T-cell (primary cell): ENCODE measurements at regions not wholly inside any gene's neighbourhood (a gene's known extent, or its start where the extent isn't known, plus 50 kb on each side); places are given as distances from the start of the nearest gene placed in this dataset.

ENCODE experiments used
- ATAC-seq, 4 experiments: fragments of 200-7000 bp in 3 of 4; fragments of 150-1000 bp in 1 of 4; cut with Tn5 transposase; replicated peaks in 1 of 4; 1 replicate in 3 of 4; 2 replicates in 1 of 4; pipeline ENCODE4 v1.10.0; 2021; ENCODE audit warnings: moderate library complexity in 3 of 4, mild to moderate bottlenecking in 2 of 4, moderate number of reproducible peaks in 1 of 4
- CTCF ChIA-PET, 2 donors: fragments of 300-600 bp; sonication (Branson Sonifier 250); formaldehyde crosslinking; loops; one replicate each; lab custom pipeline; 2022; ENCODE audit warnings: antibody characterized with exemption in 2 of 2; lab: Charles Lee
- POLR2A ChIA-PET, 2 donors: fragments of 300-600 bp; sonication (Branson Sonifier 250); formaldehyde crosslinking; loops; one replicate each; lab custom pipeline; 2022; ENCODE audit warnings: antibody characterized with exemption in 2 of 2; lab: Charles Lee
- DNase-seq, 35 experiments: peaks; one replicate each; pipeline versions ENCODE4 v3.0.0 to v3.0.0-alpha.2; 2013 to 2023
- H3K27ac ChIP-seq: one replicate; pipeline ENCODE4 v1.5.1; 2013; ENCODE audit warnings: low read length
- H3K27me3 ChIP-seq, 2 experiments: replicated peaks in 1 of 2; 1 replicate in 1 of 2; 2 replicates in 1 of 2; pipeline versions ENCODE4 v1.6.1 to v1.7.0; 2013; ENCODE audit warnings: low read length in 1 of 2, mixed read lengths in 1 of 2; ENCODE audit not compliant: control insufficient read depth in 2 of 2, insufficient read depth in 2 of 2; ENCODE audit errors: extremely low read depth in 1 of 2
- H3K36me3 ChIP-seq, 2 donors: 1 replicate in 1 of 2; 2 replicates in 1 of 2; pipeline versions ENCODE4 v1.6.1 to v1.7.0; 2013; ENCODE audit warnings: low read length in 1 of 2; ENCODE audit not compliant: control insufficient read depth in 2 of 2, insufficient read depth in 1 of 2; ENCODE audit errors: extremely low read depth in 1 of 2
- H3K4me1 ChIP-seq, 2 experiments: 1 replicate in 1 of 2; 2 replicates in 1 of 2; pipeline versions ENCODE4 v1.6.1 to v1.7.0; 2013; ENCODE audit warnings: low read length in 2 of 2, mixed read lengths in 1 of 2; ENCODE audit not compliant: insufficient read depth in 2 of 2, control insufficient read depth in 1 of 2; ENCODE audit errors: extremely low read depth in 1 of 2
- H3K4me3 ChIP-seq, 2 donors: 1 replicate in 1 of 2; 2 replicates in 1 of 2; pipeline versions ENCODE4 v1.5.1 to v1.7.0; 2013; ENCODE audit warnings: mild to moderate bottlenecking in 2 of 2, low read length in 1 of 2, moderate library complexity in 1 of 2; ENCODE audit not compliant: control insufficient read depth in 1 of 2; ENCODE audit errors: extremely low read depth in 1 of 2
- H3K9me3 ChIP-seq: 2 replicates; pipeline ENCODE4 v1.7.0; 2013
- H3K27ac Mint-ChIP-seq, 2 donors: one replicate each; pipeline ENCODE4 v1.8.0; 2020 to 2021; ENCODE audit warnings: mild to moderate bottlenecking in 2 of 2, mixed read lengths in 2 of 2
- H3K27me3 Mint-ChIP-seq, 2 donors: one replicate each; pipeline ENCODE4 v1.8.0; 2021 to 2022; ENCODE audit warnings: mixed read lengths in 2 of 2
- H3K36me3 Mint-ChIP-seq: one replicate; pipeline ENCODE4 v1.8.0; 2021; ENCODE audit warnings: mixed read lengths
- H3K4me1 Mint-ChIP-seq, 3 donors: one replicate each; pipeline ENCODE4 v1.8.0; 2020 to 2022; ENCODE audit warnings: mixed read lengths in 3 of 3, mild to moderate bottlenecking in 1 of 3
- H3K4me3 Mint-ChIP-seq, 3 donors: one replicate each; pipeline ENCODE4 v1.8.0; 2020 to 2022; ENCODE audit warnings: mild to moderate bottlenecking in 3 of 3, mixed read lengths in 3 of 3, moderate library complexity in 3 of 3
- H3K9me3 Mint-ChIP-seq, 3 donors: one replicate each; pipeline ENCODE4 v1.8.0; 2020 to 2022; ENCODE audit warnings: mixed read lengths in 3 of 3
- WGBS: methylation state at CpG from one replicate; pipeline ENCODE4 v1.1.5; 2013; ENCODE audit warnings: missing lambda C conversion rate; ENCODE audit not compliant: insufficient coverage; 5-methylcytosine and 5-hydroxymethylcytosine counted together

- no peaks in the 10 kb centered on the region for H3K27me3 ChIP-seq
- no peaks in the 10 kb centered on the region for H3K36me3 ChIP-seq
- no peak for ATAC-seq
- whole genome bisulfite sequencing: no CpG with 5 or more reads among the region's 1 CpG
- DNase-seq: no peak
- no peak overlapping the region for H3K27ac Mint-ChIP-seq
- no peak overlapping the region for H3K4me3 Mint-ChIP-seq
- CTCF ChIA-PET: no interaction called here
- no peaks in the 10 kb centered on the region for H3K4me1 ChIP-seq
- no peaks in the 10 kb centered on the region for H3K27me3 Mint-ChIP-seq
- peaks cover 7 to 16% (median 11%) of the 10 kb centered on the region in 3 donors for H3K9me3 Mint-ChIP-seq
- H3K4me3 ChIP-seq: no peak overlapping the region
- H3K4me1 Mint-ChIP-seq: no peaks in the 10 kb centered on the region
- H3K27ac ChIP-seq: no peak overlapping the region
- POLR2A ChIA-PET: no interaction called here
- no peaks in the 10 kb centered on the region for H3K9me3 ChIP-seq
- H3K36me3 Mint-ChIP-seq: no peaks in the 10 kb centered on the region
Measured at GRCh38 chr7:137172105-137172590, 171.4 kb downstream of the PTN start.

DNA sequence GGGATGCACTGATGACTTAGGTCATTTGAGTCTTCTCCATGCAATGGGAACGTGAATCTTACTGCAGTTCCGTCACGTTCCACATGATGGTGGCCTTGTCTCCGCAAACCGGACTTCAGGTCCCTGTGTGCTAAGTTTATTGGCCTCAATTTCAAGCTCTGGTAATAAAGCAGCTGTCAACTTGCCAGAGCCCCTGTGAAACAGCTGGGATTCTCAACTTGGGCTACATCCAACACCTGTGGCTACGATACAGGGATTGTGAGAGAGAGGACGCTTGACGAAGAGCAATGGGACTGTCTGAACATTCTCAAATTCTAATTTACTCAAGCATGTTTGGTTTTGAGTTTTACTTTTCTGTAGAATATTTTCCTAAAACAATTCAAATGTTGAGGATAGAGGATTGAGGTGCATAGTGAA, 174.2 kb downstream of the PTN start:
- ATAC-seq (no peak), DNase-seq (no peak)
- Histone ChIP-seq H3K9me3 (no peaks in the 10 kb centered on the region), H3K4me1 (no peaks in the 10 kb centered on the region), H3K4me3 (no peak overlapping the region), H3K27ac (no peak overlapping the region), H3K27me3 (no peaks in the 10 kb centered on the region), H3K36me3 (no peaks in the 10 kb centered on the region)
- Mint-ChIP-seq H3K27ac (no peak overlapping the region), H3K4me3 (no peak overlapping the region), H3K9me3 (peaks cover 10 to 21% (median 12%) of the 10 kb centered on the region in 3 donors), H3K27me3 (no peaks in the 10 kb centered on the region), H3K36me3 (no peaks in the 10 kb centered on the region), H3K4me1 (no peaks in the 10 kb centered on the region)
- ChIA-PET POLR2A (no interaction called here), CTCF (no interaction called here)
- 67% methylated on average over 5 of the region's 8 CpGs for WGBS

DNA sequence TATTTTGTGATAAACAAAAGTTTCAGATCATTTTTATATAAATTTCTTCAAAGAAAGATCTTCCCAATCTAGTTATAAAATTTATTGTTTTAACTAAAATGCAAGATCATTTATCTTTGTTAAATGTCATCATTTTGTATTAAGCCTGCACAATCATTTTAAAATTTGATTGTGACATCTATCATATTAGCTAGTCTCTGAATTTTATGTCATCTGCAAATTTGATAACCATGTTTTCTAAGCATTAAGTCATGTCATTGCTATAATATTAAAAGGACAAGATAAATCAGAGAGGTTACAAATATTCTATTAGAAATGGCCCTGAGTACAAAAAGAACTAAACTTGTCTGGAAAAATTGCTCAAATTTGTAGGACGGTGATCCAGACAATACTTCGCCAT, 175.9 kb downstream of the PTN start:
- ChIA-PET CTCF (no interaction called here), POLR2A (no interaction called here)
- H3K27ac Mint-ChIP-seq: no peak overlapping the region
- H3K27me3 ChIP-seq: no peaks in the 10 kb centered on the region
- H3K9me3 ChIP-seq: no peaks in the 10 kb centered on the region
- no peak for DNase-seq
- H3K4me1 Mint-ChIP-seq: no peaks in the 10 kb centered on the region
- no peaks in the 10 kb centered on the region for H3K36me3 Mint-ChIP-seq
- no CpG with 5 or more reads among the region's 2 CpGs for WGBS
- H3K4me3 ChIP-seq: no peak overlapping the region
- no peak overlapping the region for H3K27ac ChIP-seq
- H3K4me1 ChIP-seq: no peaks in the 10 kb centered on the region
- H3K27me3 Mint-ChIP-seq: no peaks in the 10 kb centered on the region
- peaks cover 6 to 15% (median 9%) of the 10 kb centered on the region in 3 donors for H3K9me3 Mint-ChIP-seq
- ATAC-seq: no peak
- no peak overlapping the region for H3K4me3 Mint-ChIP-seq
- no peaks in the 10 kb centered on the region for H3K36me3 ChIP-seq

- Histone ChIP-seq H3K27me3 (no peaks in the 10 kb centered on the region), H3K9me3 (no peaks in the 10 kb centered on the region), H3K27ac (no peak overlapping the region), H3K36me3 (no peaks in the 10 kb centered on the region), H3K4me1 (no peaks in the 10 kb centered on the region), H3K4me3 (no peak overlapping the region)
- H3K4me1 Mint-ChIP-seq: no peaks in the 10 kb centered on the region
- WGBS: no CpG with 5 or more reads among the region's 2 CpGs
- H3K27me3 Mint-ChIP-seq: no peaks in the 10 kb centered on the region
- ChIA-PET CTCF (no interaction called here), POLR2A (no interaction called here)
- H3K4me3 Mint-ChIP-seq: no peak overlapping the region
- no peak for DNase-seq
- no peak for ATAC-seq
- peaks cover 5 to 20% (median 13%) of the 10 kb centered on the region in 3 donors for H3K9me3 Mint-ChIP-seq
- no peaks in the 10 kb centered on the region for H3K36me3 Mint-ChIP-seq
- H3K27ac Mint-ChIP-seq: no peak overlapping the region
Measured at GRCh38 chr7:137166363-137166762, 177.2 kb downstream of the PTN start.

GRCh38 chr7:137165786-137166185, 177.7 kb downstream of the PTN start:
- Histone ChIP-seq H3K4me1 (no peaks in the 10 kb centered on the region), H3K4me3 (no peak overlapping the region), H3K27me3 (no peaks in the 10 kb centered on the region), H3K27ac (no peak overlapping the region), H3K36me3 (no peaks in the 10 kb centered on the region), H3K9me3 (no peaks in the 10 kb centered on the region)
- no peaks in the 10 kb centered on the region for H3K36me3 Mint-ChIP-seq
- no peak overlapping the region for H3K4me3 Mint-ChIP-seq
- ATAC-seq (no peak), DNase-seq (no peak)
- H3K9me3 Mint-ChIP-seq: peaks cover 9 to 24% (median 18%) of the 10 kb centered on the region in 3 donors
- ChIA-PET POLR2A (no interaction called here), CTCF (no interaction called here)
- H3K27ac Mint-ChIP-seq: no peak overlapping the region
- H3K4me1 Mint-ChIP-seq: no peaks in the 10 kb centered on the region
- no CpG with 5 or more reads among the region's 3 CpGs for WGBS
- no peaks in the 10 kb centered on the region for H3K27me3 Mint-ChIP-seq

- Mint-ChIP-seq H3K9me3 (peaks cover 11 to 27% (median 19%) of the 10 kb centered on the region in 3 donors), H3K4me3 (no peak overlapping the region), H3K27ac (no peak overlapping the region), H3K36me3 (no peaks in the 10 kb centered on the region), H3K4me1 (no peaks in the 10 kb centered on the region), H3K27me3 (no peaks in the 10 kb centered on the region)
- no peaks in the 10 kb centered on the region for H3K4me1 ChIP-seq
- CTCF ChIA-PET: no interaction called here
- no peak overlapping the region for H3K27ac ChIP-seq
- POLR2A ChIA-PET: no interaction called here
- H3K36me3 ChIP-seq: no peaks in the 10 kb centered on the region
- WGBS: 88% methylated on average over 2 of the region's 3 CpGs
- ATAC-seq: no peak
- no peak overlapping the region for H3K4me3 ChIP-seq
- no peaks in the 10 kb centered on the region for H3K9me3 ChIP-seq
- no peaks in the 10 kb centered on the region for H3K27me3 ChIP-seq
- no peak for DNase-seq
Measured at GRCh38 chr7:137165241-137165640, 178.3 kb downstream of the PTN start.

GRCh38 chr7:137164251-137164650, 179.3 kb downstream of the PTN start:
- 92% methylated on average over 13 of the region's 21 CpGs for WGBS
- H3K4me1 ChIP-seq: no peaks in the 10 kb centered on the region
- Mint-ChIP-seq H3K36me3 (no peaks in the 10 kb centered on the region), H3K9me3 (peaks cover 13 to 29% (median 19%) of the 10 kb centered on the region in 3 donors), H3K27ac (no peak overlapping the region), H3K27me3 (no peaks in the 10 kb centered on the region), H3K4me1 (no peaks in the 10 kb centered on the region), H3K4me3 (no peak overlapping the region)
- ChIA-PET POLR2A (no interaction called here), CTCF (no interaction called here)
- no peaks in the 10 kb centered on the region for H3K9me3 ChIP-seq
- no peaks in the 10 kb centered on the region for H3K27me3 ChIP-seq
- no peak for ATAC-seq
- H3K4me3 ChIP-seq: no peak overlapping the region
- H3K36me3 ChIP-seq: no peaks in the 10 kb centered on the region
- H3K27ac ChIP-seq: no peak overlapping the region
- no peak for DNase-seq
